GM10266 (cell line): ENCODE measurements at regions not wholly inside any gene's neighbourhood (a gene's known extent, or its start where the extent isn't known, plus 50 kb on each side); places are given as distances from the start of the nearest gene placed in this dataset.

Source experiments
- DNase-seq: peaks from one replicate; pipeline ENCODE4 v3.0.0; 2012; ENCODE audit errors: extremely low spot score
- CTCF ChIP-seq: IDR thresholded peaks from 2 replicates; pipeline ENCODE4 v1.5.1; 2012; ENCODE audit warnings: mild to moderate bottlenecking, low read depth; ENCODE audit not compliant: control insufficient read depth, insufficient read depth; ENCODE audit errors: missing control alignments

- TF ChIP-seq CTCF = no peak
- DNase-seq = no peak
These were observed 630.3 kb downstream of the AMY1C start for GRCh38 chr1:104380003-104380402.

GRCh38 chr1:104387716-104388508 is 638.2 kb downstream of the AMY1C start:
- TF ChIP-seq CTCF = no peak
- no peak for DNase-seq

GRCh38 chr1:104392552-104392951 is 642.9 kb downstream of the AMY1C start:
- TF ChIP-seq CTCF = no peak
- no peak for DNase-seq

- no peak for TF ChIP-seq CTCF
- no peak for DNase-seq
These were observed 652.5 kb downstream of the AMY1C start for GRCh38 chr1:104402178-104402577.

GRCh38 chr1:104403883-104404282 is 654.2 kb downstream of the AMY1C start:
- TF ChIP-seq CTCF = no peak
- no peak for DNase-seq

GRCh38 chr1:104406728-104407127 is 657.0 kb downstream of the AMY1C start:
- no peak for TF ChIP-seq CTCF
- no peak for DNase-seq

GRCh38 chr1:104408268-104408667 is 658.6 kb downstream of the AMY1C start:
- no peak for TF ChIP-seq CTCF

More at GRCh38 chr1:104408268-104408667, 658.6 kb downstream of the AMY1C start:
- DNase-seq = no peak
